HG03442 (cell line): ENCODE measurements at regions not wholly inside any gene's neighbourhood (a gene's known extent, or its start where the extent isn't known, plus 50 kb on each side); places are given as distances from the start of the nearest gene placed in this dataset.
"Not testable (repeated sequence)": the region's sequence is repeated elsewhere in the genome, so short reads cannot be mapped to it uniquely, and the experiment has no call there.

Experiments used
- ATAC-seq: cut with Tn5 transposase; IDR thresholded peaks from one replicate; pipeline ENCODE4 v1.9.1; 2021; ENCODE audit warnings: mild to moderate bottlenecking, moderate library complexity; ENCODE audit not compliant: unreplicated experiment

GRCh38 chrX:121283921-121284320 lies 236.5 kb downstream of the GLUD2 start:
- ATAC-seq, result no peak

GRCh38 chrX:121298499-121298898 lies 251.1 kb downstream of the GLUD2 start:
- peak; percentile 60 for ATAC-seq

DNA sequence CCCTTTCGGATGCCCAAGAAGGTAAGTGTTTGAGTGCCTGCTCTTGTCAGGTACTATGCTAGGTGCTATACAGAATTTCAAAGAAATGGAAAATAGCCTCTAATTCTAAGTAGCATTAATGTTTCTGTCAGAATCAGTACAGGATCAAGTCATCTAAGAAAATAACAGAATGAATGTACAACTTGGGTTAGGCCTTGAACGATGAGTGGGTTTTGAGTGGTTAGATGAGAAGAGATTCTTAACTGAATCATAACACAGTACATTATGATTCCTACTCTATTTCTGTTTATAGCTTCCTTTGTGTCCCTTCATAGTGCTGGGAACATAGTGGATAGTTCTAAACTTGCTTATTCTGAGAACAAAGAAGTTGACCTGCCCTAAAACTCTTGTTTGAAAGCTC lies 253.9 kb downstream of the GLUD2 start:
- no peak for ATAC-seq

- no peak for ATAC-seq
Measured at GRCh38 chrX:121301822-121302221, 254.4 kb downstream of the GLUD2 start.

- peak; percentile 67 for ATAC-seq
Measured at GRCh38 chrX:121307449-121307848, 260.0 kb downstream of the GLUD2 start.

GRCh38 chrX:121308276-121308805 lies 260.9 kb downstream of the GLUD2 start:
- peak; percentile 70 for ATAC-seq

DNA sequence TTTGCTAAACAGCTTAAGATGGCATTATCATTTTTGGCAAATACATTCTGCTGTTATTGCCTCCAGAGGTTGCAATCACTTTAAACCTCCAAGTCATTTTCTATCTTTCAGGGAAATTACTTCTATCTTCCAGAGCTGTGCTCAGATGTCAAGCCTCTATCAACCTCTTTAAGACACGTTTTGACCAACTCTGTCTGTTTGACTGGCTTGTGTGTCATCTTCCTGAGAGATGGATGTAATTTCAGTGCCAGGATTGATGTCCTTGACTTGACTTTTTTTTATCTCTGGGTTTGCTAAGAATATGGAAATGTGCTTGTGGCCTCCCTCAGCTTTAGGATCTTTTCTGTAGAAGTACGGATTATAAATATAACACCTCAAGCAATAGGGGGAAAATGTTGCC lies 263.4 kb downstream of the GLUD2 start:
- ATAC-seq, result no peak

- no peak for ATAC-seq
Measured at GRCh38 chrX:121320441-121320840, 273.0 kb downstream of the GLUD2 start.

DNA sequence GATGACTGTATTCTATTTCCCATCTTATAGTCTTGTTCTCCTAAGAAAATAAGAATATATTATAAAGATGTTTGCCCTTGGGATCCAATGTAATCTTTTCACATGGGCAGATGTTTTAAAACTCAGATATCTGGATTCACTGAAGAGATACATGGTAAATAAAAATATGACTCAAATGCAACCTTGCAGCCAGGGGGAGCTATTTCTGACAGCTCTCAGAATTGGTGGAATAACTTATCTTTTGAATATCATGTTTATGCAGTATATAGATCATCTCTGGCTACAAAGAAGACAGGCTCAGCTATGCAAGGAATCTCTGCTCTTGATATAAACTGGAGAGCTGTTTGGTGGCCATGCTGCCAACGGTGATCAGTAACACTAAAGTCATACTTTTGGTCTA lies 274.7 kb downstream of the GLUD2 start:
- no peak for ATAC-seq

DNA sequence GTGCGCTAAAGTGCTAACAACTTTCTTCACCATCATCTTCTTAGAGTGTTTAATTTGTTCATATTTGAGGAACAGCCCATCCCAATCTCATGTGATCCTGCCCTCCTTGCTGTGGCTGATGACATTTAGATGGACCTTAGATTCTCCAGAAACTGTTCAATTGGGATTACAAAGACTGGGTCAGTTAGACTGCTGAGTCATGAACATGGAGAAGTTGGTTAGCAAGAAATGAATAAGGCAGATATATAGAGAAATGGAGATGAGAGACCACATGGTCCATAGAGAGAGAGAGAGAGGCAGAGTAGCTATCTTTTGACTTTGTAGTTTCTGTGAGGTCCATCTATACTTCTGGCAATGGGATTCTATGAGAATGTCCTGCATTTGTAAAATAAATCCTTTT lies 275.9 kb downstream of the GLUD2 start:
- no peak for ATAC-seq

- no peak for ATAC-seq
Measured at GRCh38 chrX:121333942-121334341, 286.5 kb downstream of the GLUD2 start.

GRCh38 chrX:121336831-121337421 lies 289.5 kb downstream of the GLUD2 start:
- no peak for ATAC-seq

GRCh38 chrX:121337816-121338215 lies 290.4 kb downstream of the GLUD2 start:
- no peak for ATAC-seq

DNA sequence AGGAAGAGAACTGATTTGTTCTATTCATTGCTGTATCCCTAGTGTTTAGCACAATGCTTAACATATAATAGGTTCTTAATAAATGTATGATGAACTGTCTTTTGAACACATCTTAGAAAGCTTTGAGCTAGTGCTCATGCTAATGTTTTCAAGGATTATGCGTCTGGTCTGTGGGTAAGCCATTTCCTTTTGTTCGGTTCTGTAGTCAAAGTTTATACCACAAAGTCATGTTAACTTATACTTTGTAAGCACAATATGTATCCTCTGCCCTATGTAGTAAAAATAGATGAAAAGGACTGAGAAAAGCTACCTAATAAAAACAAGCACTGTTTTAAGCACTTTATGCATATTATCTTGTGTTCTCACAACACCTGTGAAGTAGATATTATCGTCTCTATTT lies 301.9 kb downstream of the GLUD2 start:
- ATAC-seq, result no peak

GRCh38 chrX:121356139-121356849 lies 308.9 kb downstream of the GLUD2 start:
- no peak for ATAC-seq

GRCh38 chrX:121356850-121357171 lies 309.4 kb downstream of the GLUD2 start:
- no peak for ATAC-seq

- ATAC-seq, result no peak
Measured at GRCh38 chrX:121360280-121360679, 312.9 kb downstream of the GLUD2 start.

DNA sequence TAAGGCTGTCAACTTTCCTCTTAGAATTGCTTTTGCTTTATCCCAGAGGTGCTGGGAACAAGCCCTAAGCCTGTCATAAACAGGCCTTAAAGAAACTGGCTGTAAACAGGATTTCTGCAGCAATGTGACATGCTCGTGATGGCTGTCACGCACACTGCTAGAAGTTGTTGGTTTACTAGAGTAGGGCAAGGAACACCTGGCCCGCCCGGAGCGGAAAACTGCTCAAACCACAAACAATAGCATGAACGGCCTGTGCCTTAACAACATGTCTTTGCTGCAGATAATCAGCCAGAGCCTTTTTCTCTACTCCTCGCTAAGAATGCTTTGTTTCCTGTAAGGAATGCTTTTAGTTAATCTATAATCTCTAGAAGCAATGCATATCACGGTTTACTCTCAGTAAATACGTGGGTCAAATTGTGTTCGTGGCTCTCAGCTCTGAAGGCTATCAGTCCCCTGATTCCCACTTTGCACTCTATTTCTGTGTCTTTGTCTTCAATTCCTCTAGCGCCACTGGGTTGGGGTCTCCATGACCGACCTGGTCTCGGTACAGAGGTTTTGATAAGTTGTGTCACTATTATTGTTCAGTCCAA lies 318.3 kb downstream of the GLUD2 start:
- peak; percentile 58 for ATAC-seq

DNA sequence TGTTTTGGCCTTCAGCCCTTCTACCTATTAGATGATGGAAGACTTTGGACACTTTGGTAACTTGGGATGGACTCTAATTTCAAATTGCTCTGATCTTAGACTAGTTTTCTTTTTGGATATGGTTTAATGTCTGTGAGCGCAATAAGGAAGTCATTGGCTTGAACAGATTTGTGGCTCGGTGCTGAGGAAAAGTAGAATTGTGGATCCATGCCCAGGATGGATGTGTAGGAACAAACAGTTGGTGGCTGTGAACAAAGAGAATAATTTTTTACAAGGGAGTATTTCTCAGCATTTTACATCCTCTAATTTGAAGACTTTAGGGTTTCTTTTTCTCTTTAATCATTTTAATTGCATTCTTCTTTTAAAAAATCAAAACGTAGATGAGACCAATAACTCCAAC lies 327.1 kb downstream of the GLUD2 start:
- ATAC-seq, result no peak

DNA sequence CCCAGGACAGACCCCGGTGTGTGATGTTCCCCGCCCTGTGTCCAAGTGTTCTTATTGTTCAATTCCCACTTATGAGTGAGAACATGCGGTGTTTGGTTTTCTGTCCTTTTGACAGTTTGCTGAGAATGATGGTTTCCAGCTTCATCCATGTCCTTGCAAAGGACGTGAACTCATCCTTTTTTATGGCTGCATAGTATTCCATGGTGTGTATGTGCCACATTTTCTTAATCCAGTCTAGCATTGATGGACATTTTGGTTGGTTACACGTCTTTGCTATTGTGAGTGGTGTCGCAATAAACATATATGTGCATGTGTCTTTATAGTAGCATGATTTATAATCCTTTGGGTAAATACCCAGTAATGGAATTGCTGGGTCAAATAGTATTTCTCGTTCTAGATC lies 334.5 kb downstream of the GLUD2 start:
- ATAC-seq, result not testable (repeated sequence)

DNA sequence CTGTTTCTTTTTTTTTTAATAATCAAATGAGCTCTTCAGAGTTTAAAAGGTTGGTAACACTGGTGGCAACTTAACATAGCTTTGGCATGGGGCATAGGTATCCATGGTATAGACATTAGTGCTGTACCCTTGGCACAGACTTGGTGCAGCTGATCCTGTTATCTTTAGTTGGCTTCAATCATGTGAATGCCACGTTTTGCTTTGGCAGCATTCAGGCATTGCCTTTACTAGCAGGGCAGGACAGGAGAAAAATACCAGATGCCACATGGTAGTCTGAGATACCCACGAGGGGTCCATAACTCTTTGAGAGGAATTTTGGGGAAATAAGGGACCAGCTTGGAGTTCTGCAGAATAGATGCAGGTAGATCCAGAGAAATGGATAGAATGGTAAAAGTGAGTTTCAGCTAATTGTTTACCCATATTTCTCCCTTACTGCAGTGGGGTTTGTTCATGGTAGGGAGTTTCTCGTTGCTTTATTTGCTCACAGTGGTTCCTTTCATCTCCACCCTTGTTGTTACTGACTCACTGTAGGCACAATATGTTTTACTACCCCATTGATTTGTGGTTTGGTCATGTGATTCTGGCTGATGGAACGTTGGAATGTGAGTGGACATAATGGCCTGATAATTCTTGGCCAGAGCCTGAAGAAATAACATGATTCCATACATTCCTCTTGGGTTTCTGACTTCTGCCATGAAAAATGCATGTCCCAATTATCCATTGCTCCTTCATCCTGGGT lies 342.7 kb downstream of the GLUD2 start:
- no peak for ATAC-seq

- no peak for ATAC-seq
Measured at GRCh38 chrX:121405826-121406225, 358.4 kb downstream of the GLUD2 start.
